DND-41 (cell line): ENCODE measurements at regions not wholly inside any gene's neighbourhood (a gene's known extent, or its start where the extent isn't known, plus 50 kb on each side); places are given as distances from the start of the nearest gene placed in this dataset.

Experiments used
- EZH2 ChIP-seq: IDR thresholded peaks from 3 replicates; pipeline ENCODE4 v1.6.1; 2012; ENCODE audit warnings: borderline replicate concordance, low read depth, mild to moderate bottlenecking, moderate library complexity, low read length, inconsistent platforms; ENCODE audit not compliant: severe bottlenecking
- TF ChIP-seq, protein P1 (sequence below): IDR thresholded peaks from 2 replicates; pipeline ENCODE4 v1.5.1; 2012; ENCODE audit warnings: borderline replicate concordance, low read length, moderate library complexity, mild to moderate bottlenecking; ENCODE audit not compliant: poor library complexity, severe bottlenecking; ENCODE audit errors: extremely low read depth

DNA sequence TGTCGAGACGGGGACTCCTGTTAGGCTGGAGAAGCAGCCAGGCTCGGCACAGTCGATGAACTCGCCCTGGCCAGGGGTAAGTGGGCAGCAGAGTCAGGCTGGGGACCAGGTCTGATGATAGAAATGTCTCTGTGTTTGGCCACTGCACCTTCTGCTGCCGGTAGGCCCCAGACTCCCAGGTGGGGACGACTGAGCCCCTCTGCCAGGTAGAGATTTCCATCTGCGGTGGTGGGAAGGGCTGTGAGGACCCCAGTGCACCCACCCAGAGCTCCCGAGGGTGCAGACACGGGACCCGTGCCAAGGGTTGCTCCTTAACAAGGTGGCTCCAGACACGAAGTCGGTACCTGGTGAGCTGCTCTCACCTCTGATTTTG is 862.5 kb downstream of the TBC1D22A start:
- TF ChIP-seq, protein P1, sequence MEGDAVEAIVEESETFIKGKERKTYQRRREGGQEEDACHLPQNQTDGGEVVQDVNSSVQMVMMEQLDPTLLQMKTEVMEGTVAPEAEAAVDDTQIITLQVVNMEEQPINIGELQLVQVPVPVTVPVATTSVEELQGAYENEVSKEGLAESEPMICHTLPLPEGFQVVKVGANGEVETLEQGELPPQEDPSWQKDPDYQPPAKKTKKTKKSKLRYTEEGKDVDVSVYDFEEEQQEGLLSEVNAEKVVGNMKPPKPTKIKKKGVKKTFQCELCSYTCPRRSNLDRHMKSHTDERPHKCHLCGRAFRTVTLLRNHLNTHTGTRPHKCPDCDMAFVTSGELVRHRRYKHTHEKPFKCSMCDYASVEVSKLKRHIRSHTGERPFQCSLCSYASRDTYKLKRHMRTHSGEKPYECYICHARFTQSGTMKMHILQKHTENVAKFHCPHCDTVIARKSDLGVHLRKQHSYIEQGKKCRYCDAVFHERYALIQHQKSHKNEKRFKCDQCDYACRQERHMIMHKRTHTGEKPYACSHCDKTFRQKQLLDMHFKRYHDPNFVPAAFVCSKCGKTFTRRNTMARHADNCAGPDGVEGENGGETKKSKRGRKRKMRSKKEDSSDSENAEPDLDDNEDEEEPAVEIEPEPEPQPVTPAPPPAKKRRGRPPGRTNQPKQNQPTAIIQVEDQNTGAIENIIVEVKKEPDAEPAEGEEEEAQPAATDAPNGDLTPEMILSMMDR: no peak
- no peak for TF ChIP-seq EZH2
